Stimulated activated CD4-positive, alpha-beta T cell treated with anti-CD3 and anti-CD28 coated beads, TNF-alpha, amount 100 ng/mL, for 48 hours (primary cell): ENCODE measurements at regions not wholly inside any gene's neighbourhood (a gene's known extent, or its start where the extent isn't known, plus 50 kb on each side); places are given as distances from the start of the nearest gene placed in this dataset.

ENCODE experiments used
- DNase-seq, 3 donors: peaks; one replicate each; pipeline ENCODE4 v3.0.0-alpha.2; 2020; ENCODE audit warnings: low read depth in 3 of 3

DNA sequence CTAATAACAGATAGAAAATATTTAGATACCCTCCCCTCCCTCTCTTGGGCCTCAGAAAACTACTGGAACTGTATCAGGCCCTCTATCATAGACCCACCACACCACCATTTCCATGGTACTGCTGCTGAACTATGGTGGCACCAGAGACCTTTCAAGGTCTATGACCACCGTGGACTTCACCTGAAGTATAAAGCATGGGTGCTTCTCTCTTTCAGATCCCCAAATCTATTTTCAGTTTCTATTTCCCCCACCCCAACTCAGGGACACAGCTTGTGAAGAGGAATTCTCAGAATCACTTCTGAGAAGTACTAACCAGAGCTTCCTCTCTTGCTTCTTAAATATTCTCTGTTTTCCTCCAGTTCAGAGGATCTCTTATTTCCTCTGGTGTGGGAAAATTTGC, 840.8 kb upstream of the HTR2C start:
- DNase-seq: no peak

DNA sequence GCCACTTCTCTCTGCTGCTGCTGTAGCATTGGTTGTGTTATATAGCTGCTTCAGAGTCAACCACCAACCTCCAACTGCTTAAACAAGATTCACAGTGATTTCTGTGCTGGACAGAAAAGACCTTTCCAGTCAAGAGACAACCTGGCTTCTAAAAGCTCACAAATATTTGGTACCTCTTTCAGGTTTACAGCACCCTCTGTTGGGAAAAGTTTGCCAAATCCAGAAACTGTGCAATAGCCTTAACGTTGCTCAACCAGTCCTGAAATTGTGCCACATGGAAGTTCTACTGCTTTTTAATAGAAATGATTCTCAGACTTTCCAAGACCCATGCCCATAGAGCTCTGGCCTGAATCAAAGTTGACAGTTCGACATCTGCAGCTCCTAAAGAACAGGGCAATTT, 842.1 kb upstream of the HTR2C start:
- no peak for DNase-seq

DNA sequence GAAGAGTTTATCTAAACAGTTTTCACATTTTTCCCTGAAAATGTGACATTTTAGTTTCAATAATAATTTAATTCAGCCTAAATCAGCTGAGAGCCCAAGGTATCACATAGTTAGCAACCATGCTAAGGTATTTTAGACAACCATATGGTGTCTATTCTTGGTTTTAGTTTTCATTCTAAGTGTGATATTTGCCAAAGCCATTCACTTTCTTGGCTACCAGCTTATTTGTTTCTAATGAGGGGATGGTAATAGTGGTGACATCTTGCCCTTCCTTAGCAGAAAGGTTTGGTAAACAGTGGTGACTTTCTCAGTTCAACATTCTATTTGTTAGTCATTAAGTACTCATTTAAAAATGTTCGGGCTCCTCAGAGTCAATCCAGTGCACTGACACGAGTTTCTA, 854.9 kb upstream of the HTR2C start:
- no peak for DNase-seq

DNA sequence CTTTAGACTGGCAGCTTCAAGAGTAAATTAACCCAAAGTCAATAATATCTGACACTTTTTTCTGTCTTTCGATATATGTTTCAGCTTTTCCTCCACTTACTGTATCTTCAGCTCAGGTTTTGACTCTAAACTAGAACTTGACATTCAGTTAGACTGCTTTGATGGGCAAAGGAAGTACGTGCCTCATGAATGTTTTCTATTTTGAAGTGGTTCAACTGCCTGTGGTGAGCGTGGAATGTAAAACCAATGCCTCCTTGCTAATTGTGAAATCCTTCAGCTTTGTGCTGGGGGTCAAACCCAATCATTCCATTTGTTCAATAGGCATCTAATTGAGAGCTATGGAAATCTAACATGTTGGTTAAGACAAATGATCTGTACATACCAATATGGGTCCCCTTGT, 857.0 kb upstream of the HTR2C start:
- no peak for DNase-seq

DNA sequence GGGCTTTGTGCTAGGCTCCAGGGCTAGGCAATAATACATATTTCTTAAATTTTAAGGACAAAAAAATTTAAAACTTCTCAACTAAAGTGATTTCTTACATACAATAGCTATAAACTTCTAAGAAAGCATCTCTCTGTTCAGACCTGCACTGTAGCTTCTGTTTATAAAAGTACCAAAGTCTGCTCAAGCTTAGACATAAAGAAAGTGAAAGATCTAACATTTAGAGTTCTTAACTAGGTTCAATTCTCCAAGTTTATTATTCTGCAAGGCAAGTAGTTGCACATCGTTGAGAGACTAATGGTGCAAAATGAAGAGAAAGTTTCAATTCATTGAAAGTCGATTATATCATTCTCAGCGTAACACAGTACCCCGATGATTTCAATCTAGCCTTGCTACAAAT, 857.4 kb upstream of the HTR2C start:
- DNase-seq: no peak

DNA sequence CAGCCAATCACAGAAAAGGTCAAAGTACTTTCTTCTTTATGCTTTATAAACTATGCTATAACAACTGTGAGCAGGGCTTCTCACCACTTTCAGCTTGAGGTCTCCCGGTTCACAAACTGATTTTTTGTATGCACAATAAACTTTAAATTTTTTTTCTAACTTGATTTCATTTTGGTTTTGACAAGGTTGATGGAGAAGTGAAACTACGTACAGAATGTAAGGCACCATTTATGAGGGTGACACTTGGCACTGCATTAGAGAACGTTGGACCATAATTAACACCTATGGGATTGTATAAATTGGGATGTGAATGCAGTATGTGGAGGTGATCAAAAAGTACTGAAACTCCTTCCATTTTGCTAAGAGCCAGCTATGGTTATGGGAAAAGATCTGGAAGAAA, 857.9 kb upstream of the HTR2C start:
- no peak for DNase-seq

DNA sequence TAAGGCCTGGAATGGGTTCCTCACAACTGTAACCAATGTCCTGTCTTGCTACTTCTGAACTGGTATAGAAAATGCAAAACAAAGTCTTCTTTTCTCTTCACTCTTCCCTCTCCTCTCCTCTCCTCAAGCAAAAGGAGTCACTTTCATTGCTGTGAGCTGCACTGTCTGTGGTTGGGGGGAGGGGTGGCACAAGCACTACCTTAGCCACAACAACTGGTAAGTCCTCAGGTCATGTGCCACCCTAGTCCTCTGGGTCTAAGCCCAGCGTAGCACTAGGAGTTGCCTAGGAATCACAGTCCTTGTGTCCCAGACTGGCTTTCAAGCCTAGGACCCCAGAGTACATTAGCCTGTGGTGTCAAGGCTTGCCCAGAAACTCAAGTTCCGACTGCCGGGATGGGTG, 859.3 kb upstream of the AMOT start:
- no peak for DNase-seq

DNA sequence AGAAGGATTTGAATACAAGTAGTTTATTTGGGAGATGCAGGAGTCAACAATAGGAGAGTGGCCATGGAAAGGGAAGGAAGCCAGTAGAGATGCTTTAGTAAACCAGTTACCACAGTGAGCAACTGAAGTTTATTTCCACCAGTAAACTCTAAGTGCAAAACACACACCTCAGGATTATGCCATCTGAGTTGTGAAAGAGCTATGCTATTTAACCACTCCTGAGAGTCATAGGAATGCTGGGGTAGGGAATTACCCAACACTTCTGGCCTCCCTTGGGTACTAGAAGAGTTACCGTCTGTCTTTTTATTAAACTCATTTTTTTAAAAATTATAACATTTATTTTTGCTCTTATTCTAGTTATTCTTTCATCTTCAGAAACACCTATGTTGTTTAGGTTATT, 834.6 kb upstream of the AMOT start:
- no peak for DNase-seq

DNA sequence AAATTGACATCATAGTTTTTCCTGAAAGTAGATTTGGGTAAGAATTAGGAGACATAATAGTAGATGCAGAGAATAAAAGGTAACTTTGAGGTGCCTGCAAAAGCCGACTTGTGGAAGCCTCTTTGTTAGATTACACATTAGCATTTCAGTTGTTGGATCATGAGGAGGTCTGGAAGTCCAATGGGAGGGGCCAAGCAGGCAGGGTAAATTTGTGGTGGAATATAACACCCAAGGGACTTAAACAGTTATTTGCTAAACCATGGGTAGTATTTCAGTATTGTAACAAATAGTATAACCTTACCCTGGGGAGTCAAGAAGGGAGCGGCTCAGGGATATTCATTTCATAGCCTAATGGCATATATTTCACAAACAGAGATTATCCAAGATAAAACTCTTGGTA, 810.7 kb upstream of the AMOT start:
- DNase-seq: no peak

DNA sequence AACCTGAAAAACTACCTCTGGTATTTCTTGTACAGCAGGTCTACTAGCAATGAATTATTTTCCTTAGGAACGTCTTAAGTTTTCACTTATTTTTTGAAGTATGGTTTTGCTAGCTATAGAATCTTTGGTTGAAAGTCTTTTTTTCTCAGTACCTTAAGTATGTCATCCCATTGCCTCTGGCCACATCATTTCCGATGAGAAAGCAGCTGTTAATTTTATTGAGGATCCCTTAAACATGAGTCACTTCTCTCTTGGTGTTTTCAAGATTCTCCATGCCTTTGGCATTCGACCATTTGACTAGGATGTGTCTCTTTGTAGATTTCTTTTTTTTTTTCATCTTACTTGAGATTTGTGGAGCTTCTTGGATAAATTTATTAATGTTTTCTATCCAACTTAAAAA, 803.8 kb upstream of the AMOT start:
- no peak for DNase-seq

DNA sequence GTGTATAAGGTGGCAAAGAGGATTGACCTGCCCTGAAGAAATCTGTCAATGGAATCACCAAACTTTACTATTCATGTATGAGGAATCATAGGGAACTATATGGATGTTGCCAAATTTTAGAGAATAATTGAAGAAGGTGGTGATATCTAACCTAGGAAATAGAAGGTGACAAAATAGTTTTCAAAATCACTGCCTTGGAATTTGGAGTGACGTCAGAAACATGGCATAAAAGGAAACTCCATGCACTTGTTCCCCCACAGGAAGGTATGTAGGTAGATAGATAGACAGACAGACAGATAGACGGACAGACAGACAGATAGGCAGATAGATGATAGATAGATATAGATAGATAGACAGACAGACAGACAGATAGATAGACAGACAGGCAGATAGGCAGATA, 793.9 kb upstream of the AMOT start:
- DNase-seq: no peak

DNA sequence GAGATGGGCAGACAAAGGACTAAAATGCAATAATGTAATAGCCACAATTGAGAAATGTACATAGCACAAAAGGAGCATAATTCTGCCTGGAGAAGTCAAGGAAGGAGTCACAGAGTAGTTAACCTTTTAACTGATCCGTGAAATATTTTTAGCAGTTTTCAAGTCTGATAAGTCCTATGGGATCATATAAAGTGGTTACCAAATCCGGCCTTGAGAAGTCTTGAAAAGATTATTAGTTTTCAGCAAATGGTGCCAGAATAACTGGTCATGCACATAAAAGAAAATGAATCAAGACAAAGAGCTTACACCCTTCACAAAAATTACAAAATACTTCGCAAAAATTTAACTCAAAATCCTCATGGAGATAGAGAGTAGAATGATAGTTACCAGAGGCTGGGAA, 788.7 kb upstream of the AMOT start:
- DNase-seq: no peak

DNA sequence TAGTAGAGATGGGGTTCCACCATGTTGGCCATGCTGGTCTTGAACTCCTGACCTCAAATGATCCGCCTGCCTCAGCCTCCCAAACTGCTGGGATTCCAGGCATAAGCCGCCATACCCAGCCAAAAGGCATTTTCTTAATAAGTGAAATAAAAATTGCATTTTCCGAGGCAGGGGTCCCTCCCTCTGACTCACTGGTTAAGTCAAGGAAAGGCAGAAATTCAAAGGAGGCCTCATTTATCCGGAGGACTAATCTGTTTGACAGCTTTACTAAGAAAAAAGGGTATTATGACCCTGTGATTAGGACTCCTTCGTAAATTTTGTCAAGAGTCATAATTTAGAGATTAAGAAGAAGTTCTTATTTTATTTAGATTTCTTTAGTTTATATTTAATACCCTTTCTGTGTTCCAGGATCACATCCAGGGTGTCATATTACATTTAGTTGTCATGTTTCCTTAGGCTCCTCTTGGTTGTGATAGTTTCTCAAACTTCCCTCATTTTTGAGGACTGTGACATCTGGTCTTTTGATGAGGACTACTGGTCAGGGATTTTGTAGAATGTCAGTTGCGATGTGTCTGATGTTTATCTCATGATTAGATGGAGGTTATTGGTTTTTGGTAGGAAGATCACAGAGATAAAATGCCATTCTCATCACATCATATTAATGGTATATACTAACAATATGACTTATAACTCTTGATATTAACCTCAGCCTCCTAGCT, 753.7 kb upstream of the AMOT start:
- no peak for DNase-seq

DNA sequence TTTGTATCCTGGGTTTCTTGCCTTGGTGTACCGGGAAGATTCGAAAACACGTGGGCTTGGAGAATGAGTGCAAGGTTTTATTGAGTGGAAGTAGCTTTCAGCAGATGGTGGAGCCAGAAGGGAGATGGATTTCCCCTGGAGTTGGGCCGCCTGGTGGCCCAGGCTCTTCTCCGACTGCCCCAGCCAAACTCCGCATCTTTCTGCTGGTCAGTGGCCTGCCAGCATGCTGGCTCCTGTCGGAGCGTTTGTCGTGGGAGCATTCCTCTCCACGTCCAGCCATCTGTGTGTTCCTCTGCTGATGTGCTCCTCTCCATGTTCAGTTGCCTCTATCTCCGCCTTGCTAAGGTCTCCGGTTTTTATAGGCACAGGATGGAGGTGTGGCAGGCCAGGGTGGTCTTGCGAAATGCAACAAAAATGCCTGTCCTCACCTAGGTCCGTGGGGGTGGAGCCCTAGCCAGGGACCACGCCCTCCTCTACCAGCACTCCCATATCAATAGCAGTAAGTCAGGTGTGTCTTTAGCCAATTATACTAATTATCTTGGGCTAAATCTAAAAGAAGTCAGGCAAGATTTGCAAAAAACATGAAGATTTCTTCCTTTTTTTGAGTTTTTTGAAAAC, 745.8 kb upstream of the AMOT start:
- DNase-seq: no peak

DNA sequence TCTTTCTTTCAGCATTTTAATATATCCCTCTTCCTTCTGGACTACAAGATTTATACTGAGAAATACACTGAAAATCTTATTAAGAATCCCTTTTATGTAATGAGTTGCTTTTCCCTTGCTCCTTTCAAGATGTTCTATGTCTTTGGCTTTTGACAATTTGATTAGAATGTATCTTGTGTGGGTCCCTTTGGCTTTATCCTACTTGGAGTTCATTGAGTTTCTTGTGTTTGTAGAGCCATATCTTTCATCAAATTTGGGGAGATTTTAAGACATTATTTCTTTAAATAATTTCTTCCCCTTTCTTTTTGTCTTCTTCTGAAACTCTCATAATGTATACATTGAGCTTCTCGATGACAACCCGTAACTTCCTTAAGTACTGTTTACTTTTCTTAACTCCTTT, 739.9 kb upstream of the AMOT start:
- DNase-seq: no peak

DNA sequence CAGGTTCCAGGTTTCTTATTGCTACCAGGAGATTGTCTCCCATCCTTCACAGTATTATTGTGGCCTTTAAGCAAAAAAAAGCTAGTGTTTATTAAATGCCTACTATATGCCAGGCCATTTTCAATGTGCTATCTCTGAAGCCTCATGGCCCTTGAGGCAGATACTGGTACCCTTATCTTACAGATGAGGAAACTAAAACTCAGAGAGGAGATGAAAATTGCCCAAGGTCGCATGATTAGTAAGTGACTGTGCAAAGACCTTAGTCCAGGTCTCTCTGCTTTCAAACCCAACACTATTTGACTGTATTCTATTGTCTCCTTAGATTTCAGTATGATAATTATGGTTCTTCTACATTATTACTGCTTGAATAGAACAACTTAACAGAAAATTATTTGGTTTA, 717.9 kb upstream of the AMOT start:
- no peak for DNase-seq

DNA sequence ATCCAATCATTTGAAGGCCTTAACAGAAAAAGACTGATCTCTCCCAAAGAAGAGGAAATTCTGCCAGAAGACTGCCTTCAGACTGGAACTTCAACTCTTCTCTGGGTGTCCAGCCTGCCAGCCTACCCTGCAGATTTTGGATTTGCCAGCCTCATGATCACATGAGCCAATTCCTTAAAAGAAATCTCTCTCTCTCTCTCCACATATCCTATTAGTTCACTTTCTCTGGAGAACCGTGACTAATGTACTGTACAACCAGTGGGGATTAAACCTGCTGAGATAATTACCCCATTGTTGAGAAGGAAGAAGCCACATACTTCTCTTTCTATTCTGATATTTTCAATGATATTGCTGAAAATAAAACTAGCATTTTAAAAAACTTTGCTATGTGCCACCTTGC, 711.3 kb upstream of the AMOT start:
- DNase-seq: no peak

DNA sequence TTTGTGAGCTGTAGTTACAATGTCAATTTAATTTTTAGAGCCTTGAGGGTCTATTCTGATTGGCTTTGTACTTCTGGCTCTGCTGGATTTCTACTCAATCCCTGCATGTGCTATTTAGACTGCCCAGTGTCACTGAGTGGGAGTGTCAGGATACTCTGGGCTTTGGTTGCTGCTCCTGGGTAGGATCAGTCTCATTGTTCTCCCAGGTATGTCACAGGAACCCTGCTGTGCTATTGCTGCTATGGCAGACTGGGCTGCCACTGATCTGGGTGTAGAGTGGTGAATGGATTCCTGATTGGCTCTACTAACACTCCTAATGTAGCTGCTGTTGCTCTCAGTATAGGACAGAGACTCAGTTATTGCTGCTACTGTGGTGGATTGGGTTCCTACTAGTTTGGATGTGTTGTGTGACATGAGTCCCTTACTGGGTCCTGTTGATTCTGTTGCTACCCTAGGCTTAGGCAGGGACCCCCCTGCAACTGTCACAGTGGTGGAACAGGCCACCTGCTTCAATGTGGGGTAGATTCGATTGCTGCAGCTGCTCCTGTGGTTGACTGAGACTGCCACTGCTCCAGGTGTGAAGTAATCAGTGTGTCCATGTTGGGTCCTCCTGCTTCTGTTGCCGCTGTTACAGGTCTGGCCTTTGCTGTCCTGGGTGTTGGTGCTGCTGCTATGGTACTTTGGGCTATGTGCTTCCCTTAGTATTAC, 707.8 kb upstream of the AMOT start:
- no peak for DNase-seq

DNA sequence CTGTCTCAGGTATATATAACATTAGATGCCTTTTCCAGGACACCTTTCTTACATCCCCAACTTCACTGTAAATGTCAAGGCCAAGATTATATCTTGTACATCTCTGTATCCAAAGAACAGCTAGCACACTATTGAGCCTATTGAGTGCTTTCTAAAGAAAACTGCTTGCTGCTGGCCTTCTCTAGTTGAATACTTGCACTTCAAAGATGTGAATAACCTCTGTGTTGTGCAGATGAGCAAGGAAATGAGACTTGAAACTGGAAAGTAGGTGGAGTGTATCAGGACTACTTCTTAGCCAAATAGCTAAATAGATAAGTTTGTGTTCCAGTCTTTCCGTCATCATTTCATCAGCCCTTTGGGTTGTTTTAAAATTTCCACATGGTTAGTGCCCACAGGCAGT, 704.4 kb upstream of the AMOT start:
- no peak for DNase-seq

DNA sequence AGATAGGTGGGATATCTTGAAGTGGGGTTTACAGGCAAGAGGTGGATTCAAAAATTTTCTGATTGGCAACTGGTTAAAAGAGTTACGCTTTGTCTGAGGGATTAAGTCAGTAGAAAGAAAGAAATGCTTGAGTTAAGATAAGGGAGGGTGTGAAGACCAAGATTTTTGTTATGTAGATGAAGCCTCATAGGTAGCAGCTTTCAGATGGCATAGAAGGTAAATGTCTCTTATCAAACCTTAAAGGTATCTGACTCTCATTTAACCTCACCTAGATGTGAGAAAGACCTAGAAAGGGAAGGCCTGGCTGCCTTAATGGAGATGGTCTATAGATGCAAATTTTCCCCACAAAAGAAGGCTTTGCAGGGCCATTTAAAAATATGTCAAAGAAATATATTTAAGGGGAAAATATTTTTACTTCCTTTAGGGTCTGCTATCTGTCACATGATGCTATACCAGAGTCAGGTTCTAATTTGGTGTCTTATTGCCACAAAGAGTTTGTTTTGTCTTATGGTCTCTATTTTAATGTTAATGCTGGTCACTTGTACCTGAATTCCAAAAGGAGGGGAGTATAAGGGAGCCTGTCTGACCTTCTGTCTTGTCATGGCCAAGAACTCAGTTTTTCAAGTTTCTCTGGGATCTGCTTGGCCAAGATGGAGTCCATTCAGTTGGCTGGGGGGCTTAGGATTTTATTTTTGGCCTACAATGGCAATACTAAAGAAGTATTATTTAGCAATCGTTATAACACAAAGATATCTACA, 699.1 kb upstream of the AMOT start:
- no peak for DNase-seq

DNA sequence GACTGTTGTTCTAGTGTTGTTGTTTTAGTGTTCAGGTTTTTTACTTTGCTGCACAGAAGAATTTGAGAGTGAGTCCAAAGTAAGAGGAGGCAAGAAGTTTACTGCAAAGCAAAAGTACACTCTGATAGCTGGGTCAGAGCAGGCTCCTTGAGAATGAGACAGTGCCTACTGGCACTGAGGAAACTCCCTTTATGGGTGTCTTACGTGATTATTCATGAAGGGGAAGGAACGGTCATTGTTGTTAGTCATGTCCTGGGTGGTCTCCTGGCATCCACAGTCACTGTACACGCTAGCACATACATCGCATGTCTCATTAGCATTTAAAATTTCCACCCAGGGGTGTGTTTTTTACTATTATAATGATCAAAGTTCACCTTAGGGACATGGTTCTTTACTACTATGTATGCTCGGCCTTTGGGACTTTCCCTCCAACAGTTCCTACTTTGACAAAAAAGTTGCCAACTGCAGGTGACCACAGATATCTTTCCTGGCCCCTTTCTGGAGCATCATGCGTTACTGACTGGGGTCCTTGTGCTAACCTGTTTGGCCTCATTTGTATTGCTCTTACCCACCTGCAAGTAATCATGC, 688.9 kb upstream of the AMOT start:
- no peak for DNase-seq

DNA sequence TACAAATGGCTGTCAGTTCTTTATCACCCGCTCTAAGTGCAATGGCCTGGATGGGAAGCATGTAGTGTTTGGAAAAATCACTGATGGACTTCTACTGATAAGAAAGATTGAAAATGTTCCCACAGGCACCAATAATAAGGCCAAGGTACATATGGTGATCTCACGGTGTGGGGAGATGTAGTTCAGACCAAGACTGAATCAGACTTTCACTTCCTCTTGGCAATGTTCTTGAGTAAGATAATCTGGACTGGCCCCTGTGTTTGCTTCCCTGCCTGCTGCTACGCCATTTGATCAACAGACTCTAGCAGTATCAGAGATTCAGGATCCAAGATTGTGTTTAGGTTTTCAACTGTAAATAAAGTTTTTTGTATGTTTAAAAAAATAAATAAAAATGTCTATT, 682.2 kb upstream of the AMOT start:
- no peak for DNase-seq
